Mammary epithelial cell (primary cell): ENCODE measurements at regions not wholly inside any gene's neighbourhood (a gene's known extent, or its start where the extent isn't known, plus 50 kb on each side); places are given as distances from the start of the nearest gene placed in this dataset.

ENCODE experiments used
- CTCF ChIP-seq, 2 donors: IDR thresholded peaks in 1 of 2; conservative IDR thresholded peaks in 1 of 2; 2 replicates each; pipeline ENCODE4 v1.5.1; 2011 to 2012; ENCODE audit warnings: inconsistent platforms in 2 of 2, low read length in 2 of 2, mild to moderate bottlenecking in 2 of 2, control low read depth in 1 of 2, low read depth in 1 of 2; ENCODE audit not compliant: insufficient read depth in 1 of 2; ENCODE audit errors: extremely low read depth in 1 of 2
- EZH2 ChIP-seq: IDR thresholded peaks from 2 replicates; pipeline ENCODE4 v1.6.1; 2012; ENCODE audit warnings: low read length, inconsistent platforms, borderline replicate concordance

DNA sequence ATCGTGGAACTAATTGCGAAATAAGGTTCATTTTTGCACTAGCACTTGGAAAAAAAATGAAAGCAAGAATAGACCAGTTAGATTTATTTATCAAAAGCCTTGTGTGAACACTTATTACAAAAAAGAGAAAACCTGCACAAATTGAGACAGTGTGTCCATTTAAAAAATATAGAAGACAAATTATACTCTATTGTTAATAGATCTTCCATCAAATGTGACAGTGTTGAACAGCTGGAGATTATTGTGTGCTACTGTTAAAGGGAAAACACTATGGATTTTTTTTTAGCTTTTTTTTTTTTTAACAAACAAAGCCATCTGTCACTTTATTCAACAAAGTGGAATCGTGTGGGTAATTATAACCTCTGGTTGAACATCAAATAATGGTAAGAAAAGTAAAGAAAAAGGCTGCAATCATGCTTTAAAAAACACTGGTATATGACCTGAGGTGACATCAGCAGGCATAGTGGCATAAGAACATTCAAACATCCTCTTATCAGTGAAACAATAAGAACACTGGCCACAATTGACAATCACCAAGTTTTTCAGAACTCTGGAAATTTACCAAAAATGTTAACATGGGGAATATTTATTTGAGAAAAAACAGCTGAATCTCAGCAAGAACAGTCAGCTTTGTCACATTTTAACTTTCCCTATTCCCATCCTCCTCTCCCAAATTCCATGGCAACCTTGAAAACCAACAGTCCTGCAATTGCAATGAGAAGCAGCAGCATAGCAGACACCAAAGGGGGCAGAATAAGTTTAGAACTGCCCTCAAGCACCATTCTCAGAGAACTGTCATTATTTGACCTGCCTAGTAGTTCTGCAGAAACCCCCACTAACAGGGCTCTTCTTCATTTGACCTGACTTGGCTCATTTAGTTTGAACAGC is 442.3 kb upstream of the MON1B start:
- TF ChIP-seq CTCF (conservative IDR thresholded peaks at IDR 0.05 in 1 of 2, IDR thresholded peaks at IDR 0.05 in 1 of 2; ENCODE audit: extremely low read depth in 1 of 2, insufficient read depth in 1 of 2, low read depth in 1 of 2, low read length in 2 of 2) (no peak), EZH2 (no peak)
